Activated CD4-positive, alpha-beta T cell treated with anti-CD3 and anti-CD28 coated beads, Interleukin-2, amount 50 U/mL, for 16 hours (primary cell): ENCODE measurements at regions not wholly inside any gene's neighbourhood (a gene's known extent, or its start where the extent isn't known, plus 50 kb on each side); places are given as distances from the start of the nearest gene placed in this dataset.
"Not testable (repeated sequence)": the region's sequence is repeated elsewhere in the genome, so short reads cannot be mapped to it uniquely, and the experiment has no call there.

Experiments used
- DNase-seq: peaks from one replicate; pipeline ENCODE4 v3.0.0-alpha.2; 2020

GRCh38 chr3:110246796-110247376 lies 824.7 kb upstream of the NECTIN3 start:
- DNase-seq = peak; percentile 23

DNA sequence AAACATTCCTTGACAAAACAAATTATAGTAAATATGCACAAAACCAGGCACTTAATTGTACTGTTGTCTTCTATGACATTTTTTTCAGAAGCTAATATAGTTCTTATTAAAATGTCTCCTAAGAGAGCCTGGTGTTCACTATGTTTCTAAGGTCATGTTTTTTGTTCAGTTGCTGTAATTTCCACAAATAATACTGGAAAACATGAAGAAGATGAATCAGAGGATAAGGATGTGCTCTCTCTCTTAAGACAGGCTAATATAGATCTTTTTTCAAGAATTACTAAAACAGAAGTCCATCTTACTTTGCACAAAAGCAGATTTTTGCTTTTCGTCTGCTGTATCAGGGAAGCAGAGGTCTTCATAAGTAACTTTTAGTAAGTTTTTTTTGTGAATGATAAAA lies 823.0 kb upstream of the NECTIN3 start:
- no peak for DNase-seq

- no peak for DNase-seq
Observed at GRCh38 chr3:110253794-110254193, 817.8 kb upstream of the NECTIN3 start.

- DNase-seq = no peak
Observed at GRCh38 chr3:110254591-110254990, 817.0 kb upstream of the NECTIN3 start.

- no peak for DNase-seq
Observed at GRCh38 chr3:110261141-110261540, 810.5 kb upstream of the NECTIN3 start.

- DNase-seq = no peak
Observed at GRCh38 chr3:110262896-110263295, 808.7 kb upstream of the NECTIN3 start.

DNA sequence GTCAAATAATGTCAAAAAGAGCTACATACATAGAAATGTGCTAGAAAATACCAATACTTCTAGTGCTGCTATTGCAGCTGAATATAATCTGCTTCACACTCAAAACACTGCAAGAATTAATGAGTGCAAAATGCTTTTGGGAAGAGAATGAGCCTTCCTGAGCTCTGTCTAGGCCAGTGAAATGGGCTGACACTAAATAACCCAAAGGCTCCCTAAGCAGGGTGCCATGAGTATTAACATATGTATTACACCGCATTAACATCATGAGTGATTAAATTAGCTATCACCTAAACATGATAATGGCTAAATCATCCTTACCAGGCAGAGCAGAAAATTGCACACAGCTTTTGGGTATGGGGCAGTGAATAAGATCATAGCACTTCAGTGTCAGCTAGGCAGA lies 806.3 kb upstream of the NECTIN3 start:
- DNase-seq = no peak

DNA sequence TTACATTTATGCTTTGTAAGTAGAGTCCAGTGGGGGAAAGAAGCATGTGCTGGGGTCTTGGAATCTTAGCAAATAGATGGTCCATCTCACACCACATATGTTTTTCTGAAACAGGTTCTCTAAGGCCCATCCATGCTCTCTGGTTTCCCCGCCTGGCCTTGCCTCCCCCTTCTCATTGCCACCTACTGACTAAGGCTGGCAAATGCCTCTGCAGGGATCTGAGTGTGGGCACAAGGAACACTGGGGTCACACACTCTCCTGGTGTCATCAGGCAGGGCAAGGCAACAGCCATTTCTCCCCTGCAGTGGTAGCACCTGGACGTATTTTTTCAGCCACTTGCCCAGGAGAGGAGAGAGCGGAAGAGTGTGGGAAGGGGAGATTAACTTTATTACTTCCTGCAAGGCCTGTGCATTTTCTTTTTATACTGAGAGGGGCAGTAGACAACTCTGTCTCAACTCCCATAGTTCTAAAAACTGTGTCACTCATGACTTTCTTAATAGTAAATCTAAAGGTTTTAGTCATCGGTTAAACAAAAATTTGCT lies 804.2 kb upstream of the NECTIN3 start:
- DNase-seq = no peak

DNA sequence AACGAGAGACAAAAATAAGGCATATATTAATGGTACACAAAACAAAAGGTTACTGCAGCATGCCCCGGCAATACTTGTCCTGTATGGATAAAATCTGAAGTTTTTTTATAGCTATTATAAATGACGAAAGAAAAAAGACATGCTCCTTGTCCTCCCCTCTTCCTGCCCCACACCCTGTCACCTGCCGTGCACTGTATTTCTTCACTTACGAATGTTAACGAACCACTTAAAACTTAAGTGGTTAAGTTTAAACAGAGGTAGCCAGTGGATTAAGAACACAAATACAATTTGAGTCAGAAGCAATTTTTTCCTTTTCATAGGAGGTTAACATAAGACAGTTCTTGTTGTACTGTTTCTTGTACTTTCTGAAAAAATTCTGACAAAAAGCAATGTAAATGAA lies 799.1 kb upstream of the NECTIN3 start:
- no peak for DNase-seq

DNA sequence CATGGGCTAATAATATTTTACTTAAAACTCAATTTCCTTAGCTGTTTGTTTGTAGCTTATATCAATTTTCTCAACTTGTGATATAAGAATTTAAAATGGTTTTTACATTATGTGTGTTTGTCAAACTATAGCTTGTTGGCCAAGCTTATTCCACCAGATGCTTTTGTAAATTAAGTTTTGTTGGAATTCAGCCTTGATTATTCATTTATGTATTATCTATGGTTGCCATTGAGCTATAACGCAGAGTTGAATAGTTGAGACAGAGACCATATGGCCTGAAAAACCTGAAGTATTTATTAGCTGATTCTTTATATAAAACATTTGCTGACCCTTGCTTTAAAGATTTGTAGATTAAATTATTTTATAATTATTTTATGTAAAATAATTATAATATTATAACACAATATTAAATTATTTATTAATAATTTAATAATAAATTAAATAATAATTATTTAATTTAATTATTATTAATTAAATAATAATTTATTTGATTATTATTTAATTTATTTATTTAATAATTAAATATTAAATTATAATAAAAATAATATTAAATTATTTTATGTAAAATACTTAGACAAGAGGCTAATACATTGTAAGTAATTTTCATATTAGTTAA lies 779.6 kb upstream of the NECTIN3 start:
- DNase-seq = no peak

DNA sequence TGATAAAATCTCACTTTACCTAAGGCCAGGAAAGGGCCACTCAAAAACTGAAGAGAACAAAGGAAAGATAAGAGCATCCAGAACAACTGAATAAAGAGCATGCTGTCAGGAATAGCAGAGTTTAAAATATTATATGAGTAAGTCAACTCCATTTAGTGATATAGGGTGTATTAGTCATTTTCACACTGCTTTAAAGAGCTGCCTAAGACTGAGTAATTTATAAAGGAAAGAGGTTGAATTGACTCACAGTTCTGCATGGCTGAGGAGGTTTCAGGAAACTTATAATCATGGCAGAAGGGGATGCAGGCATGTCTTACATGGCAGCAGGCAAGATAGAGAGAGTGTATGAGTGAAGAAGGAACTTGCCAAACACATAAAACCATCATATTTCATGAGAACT lies 778.0 kb upstream of the NECTIN3 start:
- DNase-seq = peak; percentile 15

- no peak for DNase-seq
Observed at GRCh38 chr3:110296885-110297284, 774.7 kb upstream of the NECTIN3 start.

DNA sequence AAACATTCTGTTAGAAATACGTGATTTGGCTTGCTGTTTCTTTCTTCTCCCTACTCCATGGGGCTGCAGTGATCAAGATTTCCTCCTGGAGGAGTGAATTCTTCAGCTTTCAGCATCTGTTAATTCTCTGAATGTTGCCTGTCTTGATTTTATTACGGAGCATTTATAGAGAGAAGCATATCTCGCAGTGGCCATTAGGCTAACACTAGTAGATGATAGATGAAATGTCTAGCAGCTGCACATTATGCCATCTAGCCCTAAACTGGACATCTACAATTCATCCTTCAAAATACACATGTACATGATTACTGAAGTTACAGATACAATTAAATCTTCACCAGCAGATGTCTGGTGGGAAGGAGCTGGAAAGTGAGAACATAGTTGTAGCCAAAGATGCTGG lies 769.8 kb upstream of the NECTIN3 start:
- DNase-seq = no peak

GRCh38 chr3:110307065-110307809 lies 764.4 kb upstream of the NECTIN3 start:
- no peak for DNase-seq

DNA sequence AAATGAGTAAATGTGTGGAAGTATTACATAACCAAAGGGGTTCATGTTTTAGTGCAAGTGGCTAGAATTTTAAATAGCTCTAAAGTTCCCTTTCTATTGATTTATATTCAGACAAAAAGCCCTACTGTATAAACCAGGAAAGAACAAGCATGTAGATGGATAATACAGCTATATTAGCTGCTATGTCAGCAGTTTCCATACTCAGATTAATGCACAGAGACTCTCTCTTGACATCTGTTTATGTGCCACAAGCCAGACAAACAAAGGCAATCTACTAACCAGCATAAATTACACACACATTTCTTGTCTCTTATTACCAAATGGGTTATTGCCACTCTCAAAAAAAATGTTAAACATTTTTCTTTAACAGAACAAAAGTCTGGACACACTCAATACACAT lies 760.1 kb upstream of the NECTIN3 start:
- DNase-seq = no peak

- DNase-seq = peak; percentile 59
Observed at GRCh38 chr3:110314512-110315114, 757.0 kb upstream of the NECTIN3 start.

DNA sequence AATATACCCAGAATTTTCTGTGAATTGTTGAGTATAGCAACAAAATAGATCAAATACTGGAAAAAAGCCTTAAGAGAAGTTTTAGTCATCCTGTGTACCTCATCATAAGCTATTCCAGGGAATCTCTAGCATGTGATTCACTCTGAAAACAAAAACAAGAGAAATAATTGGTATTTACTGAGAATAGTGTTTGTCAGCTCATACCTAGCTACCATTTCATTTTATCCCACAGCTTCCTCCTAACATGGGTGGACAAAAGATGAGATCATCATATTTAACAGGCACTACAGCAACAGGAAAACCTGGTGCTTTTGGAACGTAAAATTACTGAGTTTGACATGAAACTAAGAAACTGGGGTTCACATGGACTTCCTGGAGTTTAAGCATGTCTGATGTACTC lies 753.5 kb upstream of the NECTIN3 start:
- DNase-seq = no peak

- no peak for DNase-seq
Observed at GRCh38 chr3:110323349-110323748, 748.3 kb upstream of the NECTIN3 start.

DNA sequence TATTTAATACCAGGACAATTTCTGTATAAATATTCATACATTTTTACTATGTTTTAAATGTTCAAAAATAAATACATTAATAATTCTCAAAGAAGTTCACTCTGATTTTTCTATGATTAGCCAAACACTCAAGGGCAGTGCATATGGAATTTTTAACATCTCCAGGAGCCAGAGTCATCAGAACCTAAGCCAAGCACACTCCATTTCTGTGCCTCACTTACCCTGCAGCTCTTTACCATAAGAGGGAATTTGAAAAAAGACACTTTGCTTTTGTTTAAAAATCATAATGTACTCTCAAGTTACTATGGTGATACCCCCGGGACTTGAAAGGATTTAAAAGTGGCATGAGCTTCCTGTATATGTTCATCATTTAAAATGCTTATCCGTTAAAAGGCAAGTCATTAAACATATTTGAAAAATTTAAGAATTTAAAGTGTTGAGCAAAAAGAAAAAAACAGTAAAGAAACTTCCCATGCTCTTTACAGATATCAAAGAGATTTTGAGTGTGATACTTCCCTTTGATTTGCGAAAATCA lies 747.4 kb upstream of the NECTIN3 start:
- no peak for DNase-seq

DNA sequence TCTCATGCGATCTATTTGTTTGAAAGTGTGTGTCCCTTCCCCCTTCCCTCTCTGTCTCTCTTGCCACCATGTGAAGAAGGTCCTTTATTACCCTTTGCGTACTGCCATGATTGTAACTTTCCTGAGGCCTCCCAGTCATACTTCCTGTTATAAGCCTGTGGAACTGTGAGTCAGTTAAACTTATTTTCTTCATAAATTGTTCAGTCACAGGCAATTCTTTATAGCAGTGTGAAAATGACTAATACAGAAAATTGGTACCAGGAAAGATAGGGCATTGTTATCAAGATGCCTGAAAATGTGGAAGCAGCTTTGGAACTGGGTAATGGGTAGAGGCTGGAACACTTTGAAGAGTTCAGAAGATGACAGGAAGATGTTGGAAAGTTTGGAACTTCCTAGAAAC lies 743.7 kb upstream of the NECTIN3 start:
- no peak for DNase-seq

DNA sequence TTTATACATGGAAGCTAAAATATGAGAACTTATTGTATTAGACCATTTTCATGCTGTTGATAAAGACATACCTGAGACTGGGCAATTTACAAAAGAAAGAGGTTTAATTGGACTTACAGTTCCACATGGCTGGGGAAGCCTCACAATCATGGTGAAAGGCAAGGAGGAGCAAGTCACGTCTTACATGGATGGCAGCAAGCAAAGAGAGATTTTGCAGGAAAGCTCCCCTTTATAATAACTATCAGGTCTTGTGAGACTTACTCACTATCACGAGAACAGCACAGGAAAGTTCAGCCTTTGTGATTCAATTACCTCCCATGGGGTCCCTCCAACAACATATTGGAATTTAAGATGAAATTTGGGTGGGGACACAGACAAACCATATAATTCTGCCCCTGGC lies 740.1 kb upstream of the NECTIN3 start:
- not testable (repeated sequence) for DNase-seq

DNA sequence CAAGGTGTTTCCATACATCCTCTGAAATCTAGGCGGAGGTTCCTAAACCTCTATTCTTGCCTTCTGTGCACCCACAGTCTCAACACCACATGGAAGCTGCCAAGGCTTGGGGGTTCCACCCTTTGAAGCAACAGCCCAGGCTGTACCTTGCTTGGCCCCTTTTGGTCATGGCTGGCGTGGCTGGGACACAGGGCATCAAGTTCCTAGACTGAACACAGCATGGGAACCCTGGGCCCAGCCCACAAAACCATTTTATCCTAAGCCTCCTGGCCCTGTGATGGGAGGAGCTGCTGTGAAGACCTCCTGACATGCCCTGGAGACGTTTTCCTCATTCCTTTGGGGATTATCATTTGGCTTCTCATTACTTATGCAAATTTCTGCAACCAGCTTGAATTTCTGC lies 739.0 kb upstream of the NECTIN3 start:
- no peak for DNase-seq

- DNase-seq = no peak
Observed at GRCh38 chr3:110341047-110341446, 730.6 kb upstream of the NECTIN3 start.

- DNase-seq = no peak
Observed at GRCh38 chr3:110343376-110343775, 728.2 kb upstream of the NECTIN3 start.
